ENCODE measurements at regions not wholly inside any gene's neighbourhood (a gene's known extent, or its start where the extent isn't known, plus 50 kb on each side); places are given as distances from the start of the nearest gene placed in this dataset.

- Histone ChIP-seq H3K4me2 (ENCODE audit: low read length) (no peak overlapping the region), H3K27me3 (ENCODE audit: control insufficient read depth, low read length) (no peaks in the 10 kb centered on the region), H3K9me3 (ENCODE audit: control insufficient read depth, insufficient read depth, low read length) (no peaks in the 10 kb centered on the region), H3K9me2 (replicated peaks; ENCODE audit: control insufficient read depth, low read length) (no peaks in the 10 kb centered on the region), H3F3A (ENCODE audit: control insufficient read depth, insufficient read depth) (no peaks in the 10 kb centered on the region), H3K79me2 (ENCODE audit: control insufficient read depth, low read length) (no peaks in the 10 kb centered on the region), H3K4me1 (ENCODE audit: control insufficient read depth, low read length) (no peaks in the 10 kb centered on the region), H3K4me3 (ENCODE audit: low read length) (no peak overlapping the region), H3K36me3 (ENCODE audit: control insufficient read depth, low read length) (no peaks in the 10 kb centered on the region), H3K27ac (ENCODE audit: low read depth, low read length) (no peak overlapping the region), H4K20me1 (ENCODE audit: control insufficient read depth, insufficient read depth, low read depth, low read length) (no peaks in the 10 kb centered on the region)
- TF ChIP-seq EZH2phosphoT487 (IDR thresholded peaks at IDR 0.05; ENCODE audit: borderline replicate concordance, low read length) (no peak), CTCF (IDR thresholded peaks at IDR 0.05; ENCODE audit: low read depth, low read length, poor library complexity, severe bottlenecking) (no peak)
Observed at GRCh38 chr13:53907891-53908290, 879.3 kb downstream of the OLFM4 start.

- H3K27me3 ChIP-seq (ENCODE audit: control insufficient read depth, low read length) = no peaks in the 10 kb centered on the region
- H3K27ac ChIP-seq (ENCODE audit: low read depth, low read length) = no peak overlapping the region
- no peaks in the 10 kb centered on the region for H3K4me1 ChIP-seq (ENCODE audit: control insufficient read depth, low read length)
- H3F3A ChIP-seq (ENCODE audit: control insufficient read depth, insufficient read depth) = no peaks in the 10 kb centered on the region
- H3K9me3 ChIP-seq (ENCODE audit: control insufficient read depth, insufficient read depth, low read length) = no peaks in the 10 kb centered on the region
- no peaks in the 10 kb centered on the region for H3K79me2 ChIP-seq (ENCODE audit: control insufficient read depth, low read length)
- H3K4me2 ChIP-seq (ENCODE audit: low read length) = no peak overlapping the region
- no peaks in the 10 kb centered on the region for H4K20me1 ChIP-seq (ENCODE audit: control insufficient read depth, insufficient read depth, low read depth, low read length)
- no peak for TF ChIP-seq EZH2phosphoT487 (IDR thresholded peaks at IDR 0.05; ENCODE audit: borderline replicate concordance, low read length)
- no peak for TF ChIP-seq CTCF (IDR thresholded peaks at IDR 0.05; ENCODE audit: low read depth, low read length, poor library complexity, severe bottlenecking)
- H3K4me3 ChIP-seq (ENCODE audit: low read length) = no peak overlapping the region
- no peaks in the 10 kb centered on the region for H3K36me3 ChIP-seq (ENCODE audit: control insufficient read depth, low read length)
- H3K9me2 ChIP-seq (replicated peaks; ENCODE audit: control insufficient read depth, low read length) = no peaks in the 10 kb centered on the region
Observed at GRCh38 chr13:53920916-53921315, 892.3 kb downstream of the OLFM4 start.

- Histone ChIP-seq H3K4me1 (ENCODE audit: control insufficient read depth, low read length) (no peaks in the 10 kb centered on the region), H4K20me1 (ENCODE audit: control insufficient read depth, insufficient read depth, low read depth, low read length) (no peaks in the 10 kb centered on the region), H3K9me2 (replicated peaks; ENCODE audit: control insufficient read depth, low read length) (no peaks in the 10 kb centered on the region), H3K27me3 (ENCODE audit: control insufficient read depth, low read length) (no peaks in the 10 kb centered on the region), H3K4me2 (ENCODE audit: low read length) (no peak overlapping the region), H3K27ac (ENCODE audit: low read depth, low read length) (no peak overlapping the region), H3F3A (ENCODE audit: control insufficient read depth, insufficient read depth) (no peaks in the 10 kb centered on the region), H3K36me3 (ENCODE audit: control insufficient read depth, low read length) (no peaks in the 10 kb centered on the region), H3K4me3 (ENCODE audit: low read length) (no peak overlapping the region), H3K79me2 (ENCODE audit: control insufficient read depth, low read length) (no peaks in the 10 kb centered on the region), H3K9me3 (ENCODE audit: control insufficient read depth, insufficient read depth, low read length) (no peaks in the 10 kb centered on the region)
- TF ChIP-seq EZH2phosphoT487 (IDR thresholded peaks at IDR 0.05; ENCODE audit: borderline replicate concordance, low read length) (no peak), CTCF (IDR thresholded peaks at IDR 0.05; ENCODE audit: low read depth, low read length, poor library complexity, severe bottlenecking) (no peak)
Observed at GRCh38 chr13:53921473-53921872, 892.9 kb downstream of the OLFM4 start.
